HG03103 (cell line): ENCODE measurements at regions not wholly inside any gene's neighbourhood (a gene's known extent, or its start where the extent isn't known, plus 50 kb on each side); places are given as distances from the start of the nearest gene placed in this dataset.

Source experiments
- ATAC-seq: cut with Tn5 transposase; IDR thresholded peaks from one replicate; pipeline ENCODE4 v1.9.1; 2021; ENCODE audit warnings: low read depth; ENCODE audit not compliant: unreplicated experiment

DNA sequence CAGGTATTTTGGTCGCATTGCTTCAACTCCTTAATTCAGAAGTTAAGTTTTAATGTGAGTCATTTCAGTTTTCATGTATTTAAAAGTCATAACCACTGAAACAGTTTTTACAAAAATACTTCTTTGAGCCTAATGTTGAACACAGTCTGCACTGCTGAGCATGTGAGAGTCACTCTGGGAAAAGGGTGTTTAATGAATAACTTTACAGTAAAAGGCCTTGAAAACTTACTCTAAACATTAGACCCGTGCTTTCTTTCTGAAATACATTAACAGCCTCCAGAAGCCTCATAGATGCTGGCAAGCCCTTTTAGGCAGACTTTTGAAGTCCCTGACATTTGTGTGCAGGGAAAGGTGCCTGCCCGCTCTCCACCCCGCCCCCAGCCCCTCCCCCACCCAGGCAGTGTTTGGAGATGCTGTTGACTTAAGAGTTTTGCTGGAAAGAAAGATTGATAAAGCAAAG is 68.9 kb upstream of the NR2F2 start:
- no peak for ATAC-seq

DNA sequence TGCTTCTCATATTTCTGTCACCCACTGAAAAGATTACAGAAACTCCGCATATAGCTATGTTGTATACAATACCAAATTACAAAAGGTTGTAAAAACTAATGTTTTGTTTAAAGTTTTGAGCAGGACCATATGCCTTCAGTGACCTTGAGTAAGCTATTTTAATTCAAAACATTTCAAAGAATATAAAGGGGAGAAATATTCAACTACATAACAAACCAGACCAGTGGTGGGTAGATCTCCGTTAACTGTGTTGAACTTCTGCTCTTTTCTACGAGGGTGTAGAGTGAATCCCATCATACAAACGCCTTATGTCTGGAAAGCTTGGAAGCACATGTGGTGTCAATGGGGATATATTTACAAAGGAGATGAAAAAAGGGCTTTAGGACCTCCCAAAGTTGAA is 68.4 kb upstream of the NR2F2 start:
- ATAC-seq: no peak

DNA sequence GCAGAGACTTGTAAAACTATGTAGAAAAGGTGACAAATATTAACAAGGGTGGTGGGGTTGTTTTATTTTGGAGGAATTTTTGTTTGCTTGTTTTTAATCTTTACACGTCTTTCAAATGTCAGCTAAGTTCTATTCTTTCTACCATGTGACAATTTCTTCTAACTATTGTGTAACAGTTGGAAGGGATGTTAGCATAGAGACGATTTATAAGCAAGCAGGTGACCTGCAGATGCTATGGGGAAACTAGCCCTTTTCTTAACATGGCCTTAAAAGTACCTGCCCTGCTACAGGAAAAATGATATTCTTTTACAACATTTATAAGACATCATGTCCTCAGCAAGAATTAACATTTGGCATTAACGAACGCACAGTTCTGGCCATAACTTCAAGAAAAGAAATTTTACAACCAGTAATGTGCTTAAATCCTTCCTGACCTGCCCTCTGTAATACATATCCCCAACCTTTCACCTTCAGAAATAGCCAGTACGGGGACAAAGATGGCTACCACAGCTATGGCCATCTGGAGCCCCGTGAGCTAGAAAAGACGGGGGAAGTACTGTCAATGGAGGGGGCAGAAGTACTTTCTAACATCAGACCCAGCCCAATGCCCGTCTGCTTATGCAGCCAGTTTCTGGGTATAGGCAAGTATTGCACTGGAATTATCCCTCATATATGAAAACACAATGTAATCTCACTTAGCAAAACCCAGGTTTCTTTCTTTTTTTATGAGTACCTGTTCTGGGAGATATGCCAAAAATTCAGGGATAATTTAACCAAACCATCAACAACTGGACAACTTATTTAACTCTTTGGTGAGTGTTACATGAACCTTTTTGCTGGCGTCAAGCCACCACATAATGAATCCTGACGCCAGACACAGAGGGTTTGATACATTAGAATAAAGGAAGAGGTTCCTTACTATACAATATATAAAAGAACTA is 67.7 kb upstream of the NR2F2 start:
- ATAC-seq: no peak

DNA sequence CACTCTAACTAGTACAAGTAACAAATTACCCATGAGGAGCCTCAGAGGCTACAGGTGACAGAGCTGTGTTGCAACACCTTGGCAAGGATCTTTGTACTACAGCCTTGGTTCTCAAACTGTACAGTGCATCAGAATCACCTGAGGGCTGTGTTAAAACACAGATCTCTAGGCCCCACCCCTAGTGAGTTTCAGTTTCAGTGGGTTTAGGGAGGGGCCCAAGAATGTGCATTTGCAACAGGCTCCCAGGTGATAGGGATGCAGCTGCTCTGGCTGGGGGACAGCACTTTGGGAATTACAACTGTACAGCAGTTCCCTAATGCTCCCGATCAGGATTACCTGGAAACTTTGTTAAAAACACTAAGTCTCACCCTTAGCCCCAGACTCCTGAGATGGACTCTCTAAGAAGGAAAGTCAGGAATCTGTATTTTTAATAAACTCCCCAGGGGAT is 66.1 kb upstream of the NR2F2 start:
- no peak for ATAC-seq

DNA sequence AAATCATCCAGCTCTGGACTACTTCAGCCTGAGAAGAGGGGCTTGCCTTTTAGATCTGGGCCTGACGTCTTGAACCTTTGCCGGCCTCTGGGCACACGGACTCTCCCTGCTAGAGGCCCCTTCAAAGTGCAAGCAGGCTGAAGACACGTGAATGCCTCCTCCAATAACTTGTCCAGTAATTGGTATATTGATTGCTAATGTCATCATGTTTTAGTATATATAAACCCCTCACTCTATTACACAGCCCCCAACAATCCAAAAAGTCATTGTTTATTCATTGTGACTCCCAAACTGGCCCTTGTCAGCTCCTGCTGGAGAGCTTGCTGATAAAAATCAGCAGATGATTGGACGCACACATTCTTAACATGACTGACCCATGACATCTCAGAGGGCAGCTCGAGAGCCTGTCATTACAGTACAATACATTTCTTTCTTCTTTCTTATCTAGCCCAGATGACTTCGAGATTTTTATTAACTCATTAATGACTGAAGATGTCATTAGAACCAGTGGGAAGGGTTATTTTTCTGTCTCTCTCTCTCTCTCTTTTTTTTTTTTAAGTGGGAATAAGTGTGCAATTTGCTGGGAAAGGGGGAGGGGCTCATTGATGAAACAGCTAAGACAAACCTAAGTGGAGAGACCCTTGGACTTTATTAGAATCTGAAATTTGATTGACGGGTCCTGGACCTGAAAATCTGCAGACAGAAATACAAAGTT is 65.5 kb upstream of the NR2F2 start:
- ATAC-seq: no peak

DNA sequence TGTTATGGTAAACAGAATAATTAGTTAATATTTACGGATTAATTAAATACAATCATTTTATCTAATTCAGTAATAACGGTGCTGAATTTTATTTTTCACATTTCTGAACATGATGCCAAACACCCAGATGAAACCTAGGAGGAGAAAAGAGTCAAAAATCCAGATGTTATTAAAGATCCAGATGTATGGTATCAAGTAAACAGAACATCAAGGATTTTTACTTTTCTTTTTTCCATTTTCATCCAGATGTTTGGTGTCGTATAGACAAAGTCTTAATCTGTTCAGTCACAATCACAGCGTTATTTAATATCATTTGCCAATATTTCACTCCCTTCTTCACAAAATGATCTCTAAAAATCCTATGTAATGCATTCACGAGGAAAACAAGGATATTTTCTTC is 64.0 kb upstream of the NR2F2 start:
- no peak for ATAC-seq

DNA sequence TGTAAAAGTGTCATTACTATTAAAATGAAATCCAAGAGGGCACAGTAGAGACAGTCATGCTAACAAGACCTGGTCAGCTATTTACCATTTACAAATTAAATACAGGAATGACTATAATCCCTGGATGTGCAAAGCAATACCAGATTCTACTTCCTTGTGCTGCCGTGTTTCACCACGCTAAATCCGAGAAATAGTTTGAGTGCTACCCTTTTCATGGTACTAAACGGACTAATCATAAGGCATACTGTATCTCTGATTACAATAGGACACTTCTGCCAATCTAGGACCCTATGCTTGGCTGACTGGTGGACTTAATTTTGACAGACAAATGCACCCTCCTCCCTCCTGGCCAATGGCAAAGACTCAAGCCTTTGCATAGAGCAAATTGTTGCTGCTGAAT is 63.0 kb upstream of the NR2F2 start:
- no peak for ATAC-seq

DNA sequence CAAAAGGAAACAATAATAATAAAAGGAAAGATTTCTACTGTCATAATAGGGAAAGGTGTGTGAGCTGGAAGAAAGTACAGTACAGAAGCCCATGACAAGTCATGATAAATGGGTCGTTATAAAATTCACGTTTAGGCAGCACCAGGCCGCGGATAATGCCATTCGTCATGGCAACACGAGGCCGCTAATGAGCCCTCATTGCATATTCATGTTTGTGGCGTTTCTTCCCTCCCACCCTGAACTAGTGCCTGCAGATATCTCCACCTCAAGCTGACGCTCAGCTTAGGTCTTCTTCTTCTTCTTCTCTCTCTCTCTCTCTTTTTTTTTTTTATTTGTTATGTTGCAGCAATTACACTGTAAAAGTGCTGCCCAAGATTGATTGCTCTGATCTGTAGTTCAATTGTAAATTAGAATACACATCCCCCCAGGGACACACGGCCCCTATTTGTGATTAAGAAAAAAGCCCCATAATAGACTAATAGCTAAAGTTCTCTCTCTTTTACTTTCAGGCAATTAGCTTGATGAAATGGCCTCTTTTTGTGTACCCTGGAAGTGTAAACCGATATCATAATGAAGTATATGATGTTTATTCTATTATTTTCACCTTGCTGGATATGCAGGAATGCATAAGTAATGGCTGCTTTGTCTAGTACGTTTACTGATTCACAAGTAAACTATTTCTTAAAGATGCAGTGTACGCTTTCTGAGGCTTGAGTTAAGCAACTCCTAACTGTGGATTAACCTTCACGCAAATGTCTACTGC is 61.9 kb upstream of the NR2F2 start:
- no peak for ATAC-seq

DNA sequence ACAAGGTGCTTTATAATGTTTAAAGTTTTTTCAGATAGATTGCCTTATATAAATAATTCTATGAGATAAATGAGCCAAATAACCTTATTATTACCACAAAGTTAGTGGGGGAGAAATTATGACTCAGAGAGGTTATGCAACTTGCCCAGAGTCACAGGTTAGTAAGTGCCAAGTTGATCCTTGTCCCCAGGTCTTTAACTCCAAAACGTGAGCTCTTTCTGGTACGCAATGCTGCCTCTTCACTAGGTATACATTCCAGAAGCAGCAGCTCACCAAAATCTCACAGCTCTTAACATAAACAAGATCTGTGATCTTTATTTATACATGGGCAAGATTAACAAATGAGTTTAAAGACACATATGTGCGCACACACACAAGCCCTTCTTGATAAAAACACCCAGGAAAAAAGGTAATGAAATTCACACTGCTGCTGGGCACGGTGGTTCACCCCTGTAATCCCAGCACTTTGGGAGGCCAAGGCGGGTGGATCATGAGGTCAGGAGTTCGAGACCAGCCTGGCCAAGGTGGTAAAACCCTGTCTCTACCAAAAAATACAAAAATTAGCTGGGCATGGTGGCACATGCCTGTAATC is 59.8 kb upstream of the NR2F2 start:
- no peak for ATAC-seq

DNA sequence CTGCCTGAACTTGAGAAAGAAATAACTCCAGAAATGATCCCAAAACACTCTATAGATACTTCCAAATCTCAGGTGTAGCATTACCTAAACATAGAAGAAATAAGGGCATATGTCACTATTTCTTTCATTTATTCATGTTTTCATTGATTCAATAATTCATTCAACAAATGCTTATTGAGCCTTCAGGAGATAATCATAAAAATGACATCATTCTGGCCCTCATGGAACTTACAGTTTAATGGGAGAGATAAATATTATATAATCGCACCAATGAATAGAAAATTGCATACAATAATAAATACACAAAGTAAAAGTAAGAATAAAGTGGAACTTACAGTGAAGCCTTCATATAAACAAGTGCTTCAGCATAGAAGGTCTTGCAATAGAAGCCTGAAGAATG is 58.1 kb upstream of the NR2F2 start:
- no peak for ATAC-seq

DNA sequence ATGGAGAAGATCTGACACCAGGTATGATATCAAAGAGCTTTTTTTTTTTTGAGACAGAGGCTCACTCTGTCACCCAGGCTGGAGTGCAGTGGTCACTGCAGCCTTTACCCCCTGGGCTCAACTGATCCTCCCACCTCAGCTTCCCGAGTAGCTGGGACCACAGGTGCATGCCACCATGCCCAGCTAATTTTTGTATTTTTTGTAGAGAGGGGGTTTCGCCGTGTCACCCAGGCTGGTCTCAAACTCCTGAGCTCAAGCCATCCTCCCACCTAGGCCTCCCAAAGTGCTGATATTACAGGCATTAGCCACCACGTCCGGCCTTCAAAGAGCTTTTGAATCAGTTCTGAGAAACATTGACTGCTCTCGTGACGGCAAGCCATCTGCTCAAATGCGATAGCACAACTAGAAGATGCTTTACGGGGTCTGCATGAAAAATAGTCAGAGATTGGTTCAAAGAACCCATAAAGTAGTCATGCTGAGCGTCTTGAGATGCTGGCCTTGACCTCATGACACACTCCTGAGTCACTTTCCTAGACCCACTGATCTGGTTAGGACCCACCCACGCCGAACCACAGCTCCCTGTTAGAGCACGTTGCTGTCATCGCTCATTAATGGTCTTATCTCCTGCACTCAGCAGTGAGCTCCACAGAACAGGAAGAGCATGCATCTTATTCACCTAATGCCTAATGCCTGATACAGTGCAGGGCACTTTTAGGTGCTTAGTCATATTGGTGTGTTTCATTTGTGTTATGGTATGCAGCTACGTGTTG is 57.0 kb upstream of the NR2F2 start:
- ATAC-seq: no peak

DNA sequence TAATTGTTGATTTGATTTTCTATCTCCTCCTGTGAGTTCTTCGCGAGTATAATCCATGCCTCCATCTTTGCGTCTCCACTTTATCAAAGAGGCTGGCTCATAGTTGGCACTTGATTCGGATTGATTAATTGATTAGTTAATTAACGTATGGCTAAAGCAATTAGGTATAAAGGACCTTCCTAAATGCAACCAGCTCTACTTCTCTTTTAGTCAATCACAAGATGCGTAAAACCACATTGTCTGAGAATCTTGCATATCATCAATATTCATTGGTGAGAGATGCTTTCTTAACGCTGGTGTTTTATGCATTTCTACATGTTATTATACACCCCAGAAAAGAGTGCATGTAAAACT is 56.4 kb upstream of the NR2F2 start:
- no peak for ATAC-seq

DNA sequence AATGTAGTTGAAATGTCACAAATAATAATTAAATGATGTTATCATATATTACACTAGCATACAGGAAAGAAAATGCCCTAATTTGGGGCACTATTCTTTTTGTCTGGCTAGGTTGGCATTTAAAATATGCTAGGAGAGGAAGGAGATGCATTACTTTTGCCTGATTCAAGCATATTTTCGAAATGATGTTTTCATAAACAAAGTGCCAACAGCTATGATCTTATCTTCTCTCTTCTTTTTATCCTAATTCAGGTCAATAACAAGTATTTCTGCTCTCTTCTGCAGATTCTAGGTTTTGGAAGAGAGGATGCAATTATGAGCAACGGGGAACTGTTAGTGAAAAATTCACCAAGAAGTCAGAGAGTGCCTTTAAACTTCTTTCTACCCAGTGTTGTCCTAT is 55.8 kb upstream of the NR2F2 start:
- no peak for ATAC-seq

DNA sequence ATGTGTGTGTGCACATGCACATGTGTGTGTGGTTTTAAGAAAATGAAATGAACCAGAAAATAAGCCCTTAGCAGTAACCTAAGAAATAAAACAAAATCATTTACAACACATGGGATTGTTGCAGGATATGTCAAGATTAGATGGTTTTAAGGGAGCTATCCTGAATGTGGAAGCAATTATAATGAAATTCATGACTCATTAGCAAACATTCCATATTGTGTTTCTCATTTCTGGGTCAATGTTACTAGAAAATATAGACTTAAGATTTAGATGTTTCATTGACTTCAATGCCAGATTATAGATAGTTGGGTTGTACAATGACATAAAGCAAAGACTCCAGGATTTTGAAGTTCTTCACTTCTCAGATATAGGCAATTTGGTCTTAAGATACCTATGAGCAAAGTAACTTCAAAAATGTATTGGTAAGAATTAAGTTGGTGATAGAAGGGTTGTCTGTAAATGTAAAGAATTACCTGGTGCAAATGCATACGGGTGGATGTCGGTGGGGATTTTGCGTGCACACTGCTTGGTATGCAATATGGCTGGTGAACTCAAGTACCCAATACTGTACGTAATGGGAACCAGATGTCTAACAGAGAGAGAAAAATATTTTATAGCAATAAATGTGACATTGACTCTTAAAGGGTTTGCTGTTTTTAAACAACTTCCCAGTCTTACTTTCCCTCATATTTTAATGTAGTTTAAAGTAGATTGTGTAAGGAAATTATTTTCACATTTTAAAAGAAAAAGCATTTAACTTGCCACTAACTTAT is 53.9 kb upstream of the NR2F2 start:
- ATAC-seq: no peak
